GM21576 (cell line): ENCODE measurements at regions not wholly inside any gene's neighbourhood (a gene's known extent, or its start where the extent isn't known, plus 50 kb on each side); places are given as distances from the start of the nearest gene placed in this dataset.

Source experiments
- ATAC-seq: cut with Tn5 transposase; IDR thresholded peaks from one replicate; pipeline ENCODE4 v1.9.1; 2021; ENCODE audit warnings: mild to moderate bottlenecking, moderate library complexity; ENCODE audit not compliant: unreplicated experiment

DNA sequence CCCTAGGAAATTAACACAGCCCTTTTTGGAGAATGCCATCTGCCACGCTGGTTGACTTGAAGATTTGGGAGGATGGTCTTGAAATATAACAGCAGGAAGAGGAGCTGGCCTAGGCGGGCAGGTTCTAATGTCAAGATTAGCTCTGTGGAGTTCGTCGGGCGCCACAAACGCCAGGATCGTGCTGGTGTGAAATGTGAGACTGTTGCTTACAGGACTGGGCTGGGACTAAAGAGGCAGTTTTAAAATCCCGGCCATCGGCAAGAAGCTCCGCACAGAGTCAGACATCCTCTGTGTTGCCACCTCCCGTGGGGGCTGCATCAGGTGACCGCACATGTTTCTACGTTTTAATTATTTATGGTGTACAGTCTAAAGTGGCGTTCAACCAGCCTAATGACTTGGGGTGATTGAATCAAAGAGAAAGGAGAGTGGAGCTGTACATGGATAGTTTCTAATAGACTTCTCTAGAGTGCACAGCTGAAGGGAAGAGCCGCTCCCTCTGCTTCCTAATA is 99.4 kb upstream of the BCL11A start:
- ATAC-seq = no peak

DNA sequence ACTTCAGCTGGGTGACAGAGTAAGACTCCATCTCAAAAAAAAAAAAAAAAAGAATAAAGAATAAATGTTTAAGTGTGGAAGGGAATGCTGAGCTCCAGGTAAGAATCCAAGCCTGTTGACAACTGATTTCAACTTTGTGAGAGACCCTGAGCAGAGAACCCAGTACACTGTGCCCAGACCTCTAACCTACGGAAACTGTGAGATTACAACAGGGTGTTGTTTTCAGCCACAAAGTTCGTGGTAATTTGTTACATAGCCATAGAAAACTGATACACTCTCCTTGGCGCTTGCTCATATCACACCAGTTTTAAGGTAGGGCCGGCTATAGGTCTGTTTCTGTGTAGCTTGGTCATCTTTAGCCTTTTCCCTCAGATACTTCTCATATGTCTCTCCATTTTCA is 98.4 kb upstream of the PAPOLG start:
- ATAC-seq = no peak

DNA sequence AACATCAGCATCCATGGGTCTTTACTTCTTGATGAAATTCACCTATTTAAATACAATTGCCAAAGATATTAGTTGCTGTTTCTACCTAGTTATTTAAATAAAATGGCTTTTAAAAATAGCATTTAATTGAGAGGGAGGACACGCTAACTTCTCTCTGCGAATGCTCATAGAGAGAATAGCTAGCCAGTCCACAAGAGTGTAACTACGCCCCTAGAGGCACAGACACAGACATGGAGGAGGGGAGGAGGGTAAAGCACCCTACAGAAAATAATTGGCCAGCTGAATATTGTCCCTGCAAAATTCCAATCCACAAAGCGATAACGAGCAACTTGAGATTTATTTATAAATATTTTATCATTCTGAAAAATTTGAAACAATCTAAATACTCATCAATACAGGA is 97.0 kb upstream of the PAPOLG start:
- no peak for ATAC-seq

DNA sequence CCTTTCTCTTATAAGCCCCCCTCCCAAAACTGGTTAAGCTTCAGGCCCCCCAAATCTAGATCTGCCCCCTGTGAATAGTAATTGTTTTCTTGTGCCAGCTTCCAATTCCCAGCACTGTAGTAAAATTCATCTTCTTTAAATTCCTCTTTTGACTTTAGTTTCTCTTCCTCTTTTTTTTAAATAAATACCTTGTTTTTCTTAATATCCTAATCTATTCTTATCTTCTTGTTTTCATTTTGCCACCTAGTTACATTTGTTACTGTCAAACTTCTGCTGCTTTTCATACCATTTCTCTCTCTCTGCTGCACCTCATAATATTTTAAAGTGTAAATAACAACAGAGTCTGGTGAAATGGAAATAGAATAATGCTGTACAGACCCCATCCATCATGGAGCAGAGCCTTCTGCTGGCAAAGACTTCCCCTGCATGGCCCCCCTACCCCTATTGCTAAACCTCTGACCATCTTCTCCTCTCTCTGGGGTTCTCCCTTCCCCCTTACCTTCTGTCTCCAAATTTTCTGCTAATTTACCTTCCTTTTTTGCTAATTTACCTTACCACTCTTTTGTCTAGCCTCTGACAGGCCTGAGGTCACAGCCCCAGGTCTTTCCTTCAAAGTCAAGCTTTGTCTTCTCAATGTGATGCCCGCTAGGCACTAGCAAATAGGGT is 94.9 kb upstream of the PAPOLG start:
- ATAC-seq = no peak

DNA sequence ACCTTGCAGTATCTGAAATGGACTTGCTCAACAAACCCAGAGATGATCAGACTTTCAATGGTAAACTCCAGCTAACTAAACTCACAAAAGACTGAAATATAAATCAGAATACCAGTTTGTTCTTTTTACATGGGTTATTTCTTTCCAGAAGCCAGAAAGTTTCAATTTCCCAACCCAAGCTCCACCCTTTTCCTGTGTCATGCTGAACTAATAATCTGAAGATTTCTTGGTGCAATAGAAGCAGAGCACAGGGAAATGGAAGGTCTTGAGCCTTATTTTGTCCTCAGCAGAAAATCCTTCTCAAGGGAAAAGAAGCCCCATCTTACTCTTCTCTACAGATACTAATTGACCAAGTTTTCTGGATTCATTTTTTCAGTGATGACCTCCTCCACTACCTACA is 93.3 kb upstream of the PAPOLG start:
- no peak for ATAC-seq

DNA sequence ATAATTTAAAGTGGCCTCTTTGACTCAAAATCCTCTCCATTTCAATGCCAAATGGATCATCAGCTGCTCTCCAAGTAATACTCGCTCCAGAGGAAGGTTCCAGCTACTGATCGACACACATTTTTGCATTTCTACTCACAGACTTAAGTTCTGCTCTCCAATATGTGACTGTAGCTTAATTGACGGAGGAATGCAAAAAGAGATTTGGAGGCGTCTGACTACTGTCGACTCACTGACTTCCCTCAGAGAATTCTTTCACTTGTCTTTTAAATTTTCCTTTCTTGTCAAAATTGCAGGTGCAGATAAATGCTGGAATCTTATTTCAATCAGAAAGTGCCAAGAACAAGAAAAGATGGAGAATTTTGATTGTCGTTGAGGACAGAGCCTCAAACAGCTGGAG is 84.1 kb upstream of the PAPOLG start:
- ATAC-seq = no peak

DNA sequence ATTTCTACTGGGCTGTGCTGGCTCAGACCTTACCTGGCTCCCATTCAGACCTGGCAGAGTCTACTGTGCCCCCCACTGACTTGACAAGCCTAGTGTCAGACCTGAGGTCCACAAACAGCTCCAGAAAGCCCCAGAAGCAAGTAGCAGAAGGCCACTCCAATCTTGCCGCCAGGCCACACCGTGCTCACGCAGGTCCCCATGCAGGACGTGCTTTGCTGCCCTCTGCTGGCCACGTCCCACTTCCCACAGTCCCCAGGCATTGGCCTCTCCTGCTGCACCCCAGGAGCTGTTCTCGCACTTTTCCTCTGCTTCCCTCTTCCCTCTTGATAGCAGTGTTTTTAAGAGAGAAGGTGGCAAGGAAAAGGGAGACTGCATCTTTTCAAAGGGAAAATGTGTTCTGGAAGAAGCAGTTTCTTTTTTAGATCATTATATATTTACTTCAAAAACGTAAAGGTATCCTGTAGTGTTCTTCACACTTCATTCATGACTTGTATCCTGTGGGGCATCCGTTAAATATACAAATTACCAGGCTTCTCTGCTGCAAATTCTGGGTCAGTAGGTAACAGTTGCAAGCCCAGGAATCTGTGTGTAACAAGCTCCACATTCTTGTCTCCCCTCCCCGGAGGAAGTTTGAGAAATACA is 81.4 kb upstream of the PAPOLG start:
- peak; percentile 97 for ATAC-seq

DNA sequence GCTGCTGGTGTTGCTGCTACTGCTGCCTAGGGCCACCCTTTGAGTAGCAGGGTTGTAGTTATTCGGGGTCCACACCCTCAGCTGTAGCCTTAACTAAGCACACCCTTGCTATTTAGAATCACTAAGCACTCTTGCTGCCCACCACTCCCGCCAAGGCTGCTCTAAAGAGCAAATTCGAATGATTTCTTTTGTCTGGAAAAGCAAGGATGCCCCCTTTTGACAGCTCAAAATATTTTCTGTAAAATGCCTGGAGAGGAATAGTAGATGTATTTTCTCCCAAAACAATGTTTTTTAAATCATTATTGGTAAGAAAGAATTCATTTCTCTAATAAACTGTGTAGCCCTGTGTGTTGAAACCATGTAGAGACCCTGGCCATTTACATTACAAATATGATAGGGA is 80.8 kb upstream of the PAPOLG start:
- no peak for ATAC-seq

DNA sequence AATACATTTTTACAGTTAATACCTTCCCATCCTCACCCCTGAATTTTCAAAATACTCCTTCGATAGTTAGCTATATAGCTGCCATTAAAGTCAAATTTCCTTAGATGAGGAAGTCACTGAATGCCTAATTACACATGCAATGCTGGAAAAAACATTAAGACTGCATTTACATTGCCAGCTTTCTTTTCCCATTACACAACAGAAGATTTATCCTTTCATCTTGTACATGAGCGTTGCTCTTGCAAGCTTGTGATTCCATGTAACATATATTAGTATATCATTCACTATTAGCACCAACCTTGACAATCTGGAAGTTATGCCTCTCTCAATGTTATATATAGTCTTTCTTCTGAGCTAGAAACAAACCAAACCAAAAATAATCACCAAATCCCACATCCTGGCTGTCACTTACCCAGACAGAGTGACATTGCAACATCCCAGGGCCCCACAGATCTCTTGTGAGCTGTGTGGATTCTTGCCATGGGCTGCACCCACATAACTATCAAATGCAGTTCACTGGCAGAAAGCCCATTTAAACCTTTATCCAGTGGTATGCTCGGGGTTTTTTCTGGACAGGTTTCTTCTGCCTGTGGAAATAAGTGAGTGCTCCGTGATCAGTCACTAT is 79.2 kb upstream of the PAPOLG start:
- no peak for ATAC-seq

DNA sequence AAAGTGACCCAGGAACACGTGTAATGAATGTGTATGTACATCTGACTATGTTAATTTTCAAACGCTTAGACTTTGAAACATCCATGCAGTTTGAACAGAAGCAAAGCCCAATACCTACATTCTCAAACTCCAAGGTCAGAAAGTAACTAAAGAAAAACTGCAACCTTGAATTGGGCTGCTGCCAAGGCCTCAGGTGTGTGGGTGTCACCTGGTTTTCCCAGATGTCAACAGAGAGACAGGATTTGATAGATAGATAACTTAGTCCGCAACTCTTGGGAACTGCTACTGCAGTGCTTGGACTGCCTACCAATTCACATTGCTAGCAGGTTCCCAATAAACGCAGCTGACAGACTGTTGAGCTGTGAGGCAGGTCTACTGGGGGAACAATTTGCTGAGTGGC is 78.7 kb upstream of the PAPOLG start:
- no peak for ATAC-seq

DNA sequence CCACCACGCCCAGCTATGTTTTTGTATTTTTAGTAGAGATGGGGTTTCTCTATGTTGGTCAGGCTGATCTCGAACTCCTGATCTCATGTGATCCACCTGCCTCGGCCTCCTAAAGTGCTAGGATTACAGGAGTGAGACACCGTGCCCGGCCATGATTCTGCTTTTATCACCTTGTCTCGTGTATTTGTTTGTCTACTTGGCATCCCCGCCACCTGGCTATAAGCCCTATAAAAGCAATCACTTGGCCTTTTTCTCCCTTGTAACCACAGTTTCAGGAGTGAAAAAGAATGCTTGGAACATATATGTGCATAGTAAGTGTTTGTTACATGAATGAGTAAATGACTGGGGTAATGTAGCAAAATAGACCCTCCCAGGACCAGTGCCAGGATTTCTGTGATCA is 77.5 kb upstream of the PAPOLG start:
- ATAC-seq = no peak

DNA sequence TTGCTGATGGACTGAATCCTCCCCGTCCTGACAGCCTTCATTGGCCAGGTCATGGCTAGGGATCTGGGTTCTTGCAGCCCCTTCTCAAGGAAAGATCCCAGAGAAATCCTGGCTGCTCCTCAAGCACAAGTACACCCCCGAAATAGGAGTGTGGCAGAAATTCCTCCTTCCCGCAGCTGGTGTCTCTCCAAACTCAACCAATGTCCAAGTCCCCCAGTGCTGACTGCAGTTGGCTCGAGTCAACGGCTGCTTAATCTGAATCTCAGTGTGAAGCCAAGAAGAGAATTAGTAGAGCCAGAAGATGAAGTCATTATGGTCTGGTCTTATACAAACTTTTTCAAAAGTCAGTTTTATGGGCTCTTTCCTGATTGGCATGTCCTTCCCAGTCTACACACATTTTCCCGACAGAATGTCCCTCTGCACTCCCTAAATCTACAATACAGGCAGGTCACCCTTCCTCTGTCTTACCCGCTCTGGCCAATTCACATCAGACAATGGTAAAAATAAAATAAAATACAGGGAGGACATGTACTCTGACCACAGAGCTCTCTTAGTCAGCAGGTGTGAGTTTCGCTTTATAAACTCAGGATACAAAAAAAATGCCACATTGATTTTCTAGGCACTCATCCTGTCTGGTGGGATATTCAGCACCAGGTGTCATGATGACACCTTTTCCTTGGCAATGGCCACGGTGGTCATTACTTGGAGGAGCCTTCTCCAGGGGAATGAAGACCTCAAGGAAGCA is 76.9 kb upstream of the PAPOLG start:
- ATAC-seq = no peak

DNA sequence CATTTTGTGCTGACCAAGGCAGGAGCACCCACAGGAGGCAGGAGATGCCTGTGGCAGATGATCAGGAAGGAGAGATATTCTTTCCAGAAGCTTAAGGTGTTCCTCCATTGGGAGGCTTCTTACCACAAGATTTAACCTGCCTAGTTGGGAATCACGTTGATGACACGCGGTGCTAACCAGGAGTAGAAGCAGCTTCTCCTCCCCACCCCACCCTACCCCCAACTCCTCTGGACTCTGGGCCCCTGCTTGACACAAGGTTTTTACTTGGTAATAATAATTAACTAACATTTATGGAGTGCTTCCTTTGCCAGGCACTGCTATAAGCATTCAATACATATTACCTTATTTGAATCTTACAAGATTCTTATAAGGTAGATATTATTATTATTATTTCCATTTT is 62.5 kb upstream of the PAPOLG start:
- ATAC-seq = no peak

DNA sequence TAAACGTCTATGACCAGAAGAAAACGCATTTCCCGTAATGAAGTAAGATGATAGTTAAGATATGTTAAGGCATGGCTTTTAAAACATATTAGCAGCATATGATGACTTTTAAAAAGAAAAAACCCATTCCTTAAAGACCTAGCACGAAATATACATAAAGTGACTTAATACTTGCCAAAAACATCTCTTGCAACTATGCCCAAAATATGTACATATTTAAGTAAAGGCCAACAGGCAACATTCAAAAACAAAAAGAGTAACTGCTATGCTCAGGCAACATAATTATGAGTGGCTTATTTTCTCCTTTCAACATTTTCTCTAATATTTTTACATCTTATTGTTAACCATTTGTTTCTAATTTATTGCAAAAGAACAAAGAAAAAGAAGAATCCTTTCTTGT is 60.3 kb upstream of the PAPOLG start:
- ATAC-seq = no peak

DNA sequence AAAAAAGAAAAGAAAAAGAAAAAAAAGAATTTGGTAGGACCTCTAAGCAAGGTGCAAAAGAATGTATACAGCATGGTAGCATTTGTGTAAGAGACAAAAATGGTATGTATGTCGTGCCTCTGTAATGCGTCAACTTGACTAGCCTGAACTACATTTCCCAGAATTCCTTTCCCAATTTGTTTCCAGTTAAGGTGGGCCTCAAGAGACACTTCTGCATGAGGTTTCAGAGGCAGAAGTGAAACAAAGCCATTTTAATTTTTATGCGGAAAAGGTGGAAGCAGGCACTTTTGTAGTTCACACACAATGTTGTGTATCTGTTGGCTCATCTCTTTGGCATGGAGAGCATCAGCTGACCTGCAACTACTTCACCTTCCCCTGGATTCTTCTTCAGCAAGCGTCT is 56.5 kb upstream of the PAPOLG start:
- no peak for ATAC-seq

DNA sequence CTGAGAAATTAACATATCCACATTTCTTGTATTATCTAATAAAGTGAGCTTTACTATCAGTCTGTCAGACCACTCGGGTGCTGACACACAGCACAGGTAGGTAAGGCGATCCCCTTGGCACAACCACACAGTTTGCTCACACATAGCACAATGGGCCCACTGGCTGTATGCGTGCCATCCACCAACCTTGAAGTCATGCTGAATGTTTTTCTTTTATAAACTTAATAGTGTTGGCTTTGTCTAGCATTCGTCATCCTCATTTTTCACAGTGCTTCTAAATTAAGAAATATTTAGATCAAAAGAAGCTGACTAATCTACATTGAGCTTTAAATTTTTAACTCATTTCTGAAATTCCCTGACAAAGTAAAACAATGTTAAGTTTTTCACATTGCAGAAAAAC is 50.0 kb upstream of the PAPOLG start:
- ATAC-seq = no peak
